Skeletal muscle satellite cell (primary cell): ENCODE measurements at regions not wholly inside any gene's neighbourhood (a gene's known extent, or its start where the extent isn't known, plus 50 kb on each side); places are given as distances from the start of the nearest gene placed in this dataset.
"Not testable (repeated sequence)": the region's sequence is repeated elsewhere in the genome, so short reads cannot be mapped to it uniquely, and the experiment has no call there.

ENCODE experiments used
- H3K27me3 ChIP-seq: 2 replicates; pipeline ENCODE4 v1.7.0; 2013; ENCODE audit warnings: low read length; ENCODE audit not compliant: control insufficient read depth, insufficient read depth
- H3K36me3 ChIP-seq: 2 replicates; pipeline ENCODE4 v1.7.0; 2013; ENCODE audit warnings: mild to moderate bottlenecking, control low read depth, low read length; ENCODE audit not compliant: insufficient read depth
- H3K4me1 ChIP-seq: 2 replicates; pipeline ENCODE4 v1.7.0; 2013; ENCODE audit warnings: low read length; ENCODE audit not compliant: control insufficient read depth, insufficient read depth
- H3K4me2 ChIP-seq: 2 replicates; pipeline ENCODE4 v1.7.0; 2013; ENCODE audit warnings: mild to moderate bottlenecking, low read length
- H3K4me3 ChIP-seq: 2 replicates; pipeline ENCODE4 v1.7.0; 2013; ENCODE audit warnings: low read length
- H3K9ac ChIP-seq: 2 replicates; pipeline ENCODE4 v1.7.0; 2013; ENCODE audit warnings: mild to moderate bottlenecking, low read depth, low read length, moderate library complexity
- H3K9me3 ChIP-seq: replicated peaks from 2 replicates; pipeline ENCODE4 v1.7.0; 2013; ENCODE audit warnings: mild to moderate bottlenecking, control low read depth, low read length

GRCh38 chr14:25841226-25841625 lies 756.6 kb downstream of the NOVA1 start:
- Histone ChIP-seq H3K27me3 (no peaks in the 10 kb centered on the region), H3K9me3 (peaks cover 4% of the 10 kb centered on the region), H3K9ac (no peak overlapping the region), H3K36me3 (no peaks in the 10 kb centered on the region), H3K4me3 (no peak overlapping the region), H3K4me2 (no peak overlapping the region), H3K4me1 (no peaks in the 10 kb centered on the region)

GRCh38 chr14:25837551-25837965 lies 760.3 kb downstream of the NOVA1 start:
- Histone ChIP-seq H3K9me3 (peaks cover 7% of the 10 kb centered on the region), H3K4me1 (no peaks in the 10 kb centered on the region), H3K9ac (no peak overlapping the region), H3K36me3 (no peaks in the 10 kb centered on the region), H3K4me3 (no peak overlapping the region), H3K27me3 (no peaks in the 10 kb centered on the region), H3K4me2 (no peak overlapping the region)

GRCh38 chr14:25836636-25837035 lies 761.2 kb downstream of the NOVA1 start:
- Histone ChIP-seq H3K4me3 (no peak overlapping the region), H3K9ac (no peak overlapping the region), H3K9me3 (peaks cover 4% of the 10 kb centered on the region), H3K4me1 (no peaks in the 10 kb centered on the region), H3K36me3 (no peaks in the 10 kb centered on the region), H3K4me2 (no peak overlapping the region), H3K27me3 (no peaks in the 10 kb centered on the region)

GRCh38 chr14:25833341-25834126 lies 764.3 kb downstream of the NOVA1 start:
- Histone ChIP-seq H3K27me3 (no peaks in the 10 kb centered on the region), H3K4me1 (no peaks in the 10 kb centered on the region)

GRCh38 chr14:25832585-25832984 lies 765.2 kb downstream of the NOVA1 start:
- Histone ChIP-seq H3K9ac (no peak overlapping the region), H3K4me1 (no peaks in the 10 kb centered on the region), H3K27me3 (no peaks in the 10 kb centered on the region), H3K4me3 (no peak overlapping the region), H3K4me2 (no peak overlapping the region), H3K9me3 (peaks cover 3% of the 10 kb centered on the region), H3K36me3 (no peaks in the 10 kb centered on the region)

More at GRCh38 chr14:25833341-25834126, 764.3 kb downstream of the NOVA1 start:
- H3K36me3 ChIP-seq: no peaks in the 10 kb centered on the region
- H3K4me3 ChIP-seq: no peak overlapping the region
- H3K9me3 ChIP-seq: peaks cover 3% of the 10 kb centered on the region
- H3K9ac ChIP-seq: no peak overlapping the region
- no peak overlapping the region for H3K4me2 ChIP-seq

GRCh38 chr14:25828562-25828961 lies 769.3 kb downstream of the NOVA1 start:
- H3K4me2 ChIP-seq: no peak overlapping the region
- no peak overlapping the region for H3K9ac ChIP-seq
- no peaks in the 10 kb centered on the region for H3K4me1 ChIP-seq
- H3K27me3 ChIP-seq: no peaks in the 10 kb centered on the region
- no peaks in the 10 kb centered on the region for H3K9me3 ChIP-seq
- no peak overlapping the region for H3K4me3 ChIP-seq
- H3K36me3 ChIP-seq: no peaks in the 10 kb centered on the region

GRCh38 chr14:25826105-25826504 lies 771.7 kb downstream of the NOVA1 start:
- Histone ChIP-seq H3K4me2 (no peak overlapping the region), H3K9me3 (no peaks in the 10 kb centered on the region), H3K9ac (no peak overlapping the region), H3K36me3 (no peaks in the 10 kb centered on the region), H3K4me1 (no peaks in the 10 kb centered on the region), H3K27me3 (no peaks in the 10 kb centered on the region), H3K4me3 (no peak overlapping the region)

- Histone ChIP-seq H3K36me3 (no peaks in the 10 kb centered on the region), H3K4me3 (no peak overlapping the region), H3K27me3 (no peaks in the 10 kb centered on the region), H3K9me3 (peaks cover 2% of the 10 kb centered on the region), H3K9ac (no peak overlapping the region), H3K4me1 (no peaks in the 10 kb centered on the region), H3K4me2 (no peak overlapping the region)
Observed at GRCh38 chr14:25820368-25820767, 770.4 kb upstream of the STXBP6 start.

GRCh38 chr14:25814622-25815021 lies 764.7 kb upstream of the STXBP6 start:
- not testable (repeated sequence) for H3K9me3 ChIP-seq, H3K4me2 ChIP-seq, H3K27me3 ChIP-seq, H3K4me3 ChIP-seq, H3K9ac ChIP-seq, H3K4me1 ChIP-seq, H3K36me3 ChIP-seq

- Histone ChIP-seq H3K4me3 (no peak overlapping the region), H3K9ac (no peak overlapping the region), H3K27me3 (no peaks in the 10 kb centered on the region), H3K4me2 (no peak overlapping the region), H3K4me1 (no peaks in the 10 kb centered on the region), H3K36me3 (no peaks in the 10 kb centered on the region), H3K9me3 (peaks cover 17% of the 10 kb centered on the region)
Observed at GRCh38 chr14:25803386-25804018, 753.6 kb upstream of the STXBP6 start.

- Histone ChIP-seq H3K9ac (no peak overlapping the region), H3K36me3 (no peaks in the 10 kb centered on the region)
Observed at GRCh38 chr14:25800841-25801240, 750.9 kb upstream of the STXBP6 start.

GRCh38 chr14:25788252-25788651 lies 738.3 kb upstream of the STXBP6 start:
- H3K4me2 ChIP-seq: no peak overlapping the region
- H3K4me3 ChIP-seq: no peak overlapping the region
- peaks cover 5% of the 10 kb centered on the region for H3K9me3 ChIP-seq
- H3K4me1 ChIP-seq: no peaks in the 10 kb centered on the region
- no peaks in the 10 kb centered on the region for H3K27me3 ChIP-seq
- no peaks in the 10 kb centered on the region for H3K36me3 ChIP-seq
- H3K9ac ChIP-seq: no peak overlapping the region

More at GRCh38 chr14:25800841-25801240, 750.9 kb upstream of the STXBP6 start:
- Histone ChIP-seq H3K4me2 (no peak overlapping the region), H3K27me3 (no peaks in the 10 kb centered on the region), H3K4me3 (no peak overlapping the region), H3K4me1 (no peaks in the 10 kb centered on the region), H3K9me3 (peaks cover 19% of the 10 kb centered on the region)
